ENCODE measurements at regions not wholly inside any gene's neighbourhood (a gene's known extent, or its start where the extent isn't known, plus 50 kb on each side); places are given as distances from the start of the nearest gene placed in this dataset.

DNA sequence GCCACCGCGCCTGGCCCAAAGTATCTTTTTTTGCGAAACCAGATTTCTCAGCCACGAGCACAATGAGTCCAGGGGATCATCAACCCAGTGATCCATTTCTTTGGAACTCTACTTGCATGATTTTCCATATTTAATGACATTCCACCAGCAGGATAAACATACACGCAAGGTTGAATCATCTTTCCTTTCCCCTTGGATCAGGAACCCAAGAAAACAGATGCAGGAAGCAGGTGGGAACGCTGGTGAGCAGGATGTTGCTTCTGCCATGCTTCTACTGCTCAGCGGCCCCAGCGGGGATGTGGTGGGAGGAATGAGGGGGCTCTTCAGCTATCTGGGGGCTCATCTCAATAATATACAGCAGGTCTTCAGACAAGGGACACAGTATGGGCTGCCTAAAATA, 118.2 kb downstream of the SEC61B start:
- no peak for TF ChIP-seq CTCF (IDR thresholded peaks at IDR 0.05 in 4 of 5, conservative IDR thresholded peaks at IDR 0.05 in 1 of 5)
- no peak for TF ChIP-seq POLR2A (IDR thresholded peaks at IDR 0.05)
